GM23338 (cell line): ENCODE measurements at regions not wholly inside any gene's neighbourhood (a gene's known extent, or its start where the extent isn't known, plus 50 kb on each side); places are given as distances from the start of the nearest gene placed in this dataset.

ENCODE experiments used
- ATAC-seq: fragments of 200-7000 bp; cut with Tn5 transposase; 3 replicates; pipeline ENCODE4 v1.9.1; 2020
- DNase-seq: peaks from one replicate; pipeline ENCODE4 v3.0.0-alpha.2; 2015; ENCODE audit warnings: low spot score
- H2AFZ ChIP-seq: fragments of 200-600 bp; sonication (generic); 2 replicates; pipeline ENCODE4 v1.8.0; 2016; ENCODE audit warnings: antibody characterized with exemption, mild to moderate bottlenecking, moderate library complexity
- H3F3A ChIP-seq: fragments of 200-600 bp; sonication (generic); replicated peaks from 2 replicates; pipeline ENCODE4 v1.8.0; 2017; ENCODE audit warnings: antibody characterized with exemption, mixed run types, low read depth
- H3K27ac ChIP-seq: fragments of 200-600 bp; sonication (generic); 2 replicates; pipeline ENCODE4 v1.6.1; 2016; ENCODE audit warnings: low read depth
- H3K27me3 ChIP-seq: fragments of 200-600 bp; sonication (generic); 2 replicates; pipeline ENCODE4 v1.8.0; 2016; ENCODE audit warnings: mild to moderate bottlenecking, mixed run types, moderate library complexity; ENCODE audit not compliant: insufficient read depth
- H3K36me3 ChIP-seq: fragments of 200-600 bp; sonication (generic); 2 replicates; pipeline ENCODE4 v1.8.0; 2016; ENCODE audit warnings: mild to moderate bottlenecking; ENCODE audit not compliant: insufficient read depth
- H3K4me1 ChIP-seq: fragments of 200-600 bp; sonication (generic); 2 replicates; pipeline ENCODE4 v1.8.0; 2016; ENCODE audit warnings: mild to moderate bottlenecking, moderate library complexity; ENCODE audit not compliant: insufficient read depth
- H3K4me2 ChIP-seq: fragments of 200-600 bp; sonication (generic); 2 replicates; pipeline ENCODE4 v1.7.1; 2017; ENCODE audit warnings: mixed run types
- H3K4me3 ChIP-seq: fragments of 200-600 bp; sonication (generic); 2 replicates; pipeline ENCODE4 v1.6.1; 2016; ENCODE audit warnings: mixed run types
- H3K79me2 ChIP-seq: fragments of 200-600 bp; sonication (generic); replicated peaks from 2 replicates; pipeline ENCODE4 v1.8.0; 2017; ENCODE audit warnings: mild to moderate bottlenecking; ENCODE audit not compliant: insufficient read depth
- H3K9me2 ChIP-seq: fragments of 200-600 bp; sonication (generic); 2 replicates; pipeline ENCODE4 v1.8.0; 2017; ENCODE audit not compliant: insufficient read depth
- H4K20me1 ChIP-seq: fragments of 200-600 bp; sonication (generic); replicated peaks from 2 replicates; pipeline ENCODE4 v1.8.0; 2017; ENCODE audit warnings: mild to moderate bottlenecking; ENCODE audit not compliant: insufficient read depth
- H3K27ac Mint-ChIP-seq: 2 replicates; pipeline ENCODE4 v1.8.0; 2020; ENCODE audit warnings: inconsistent platforms, mild to moderate bottlenecking, moderate library complexity, mixed read lengths
- H3K27me3 Mint-ChIP-seq: 3 replicates; pipeline ENCODE4 v1.8.0; 2022; ENCODE audit warnings: low read depth, mild to moderate bottlenecking, moderate library complexity, mixed read lengths, inconsistent platforms; ENCODE audit not compliant: insufficient read depth, poor library complexity
- H3K36me3 Mint-ChIP-seq: 3 replicates; pipeline ENCODE4 v1.8.0; 2021; ENCODE audit warnings: low read depth, mild to moderate bottlenecking, inconsistent platforms, moderate library complexity, mixed read lengths
- H3K4me1 Mint-ChIP-seq: 3 replicates; pipeline ENCODE4 v1.8.0; 2020; ENCODE audit warnings: mild to moderate bottlenecking, inconsistent platforms, mixed read lengths
- H3K4me3 Mint-ChIP-seq: 3 replicates; pipeline ENCODE4 v1.8.0; 2021; ENCODE audit warnings: moderate library complexity, mild to moderate bottlenecking, inconsistent platforms, mixed read lengths
- H3K9me3 Mint-ChIP-seq: 3 replicates; pipeline ENCODE4 v1.8.0; 2020; ENCODE audit warnings: moderate library complexity, mild to moderate bottlenecking, inconsistent platforms, mixed read lengths
- ETS1 ChIP-seq: IDR thresholded peaks from 2 replicates; pipeline ENCODE4 v1.6.1; 2016; ENCODE audit warnings: antibody characterized with exemption
- EZH2phosphoT487 ChIP-seq: fragments of 200-600 bp; sonication (generic); IDR thresholded peaks from one replicate; pipeline ENCODE4 v1.8.1; 2018; ENCODE audit warnings: antibody characterized with exemption; ENCODE audit not compliant: unreplicated experiment
- NANOG ChIP-seq: IDR thresholded peaks from 2 replicates; pipeline ENCODE4 v1.6.1; 2016; ENCODE audit warnings: antibody characterized with exemption, borderline replicate concordance
- REST ChIP-seq: IDR thresholded peaks from one replicate; pipeline ENCODE4 v1.6.1; 2018; ENCODE audit warnings: antibody characterized with exemption; ENCODE audit not compliant: unreplicated experiment
- ZNF462 ChIP-seq: fragments of 250-450 bp; sonication (Bioruptor Pico); IDR thresholded peaks from 2 replicates; pipeline ENCODE4 v1.5.0; 2020; ENCODE audit warnings: mild to moderate bottlenecking, moderate library complexity

- TF ChIP-seq ZNF462 (CRISPR knock-in tag): no peak
- TF ChIP-seq NANOG: no peak
- TF ChIP-seq REST: no peak
These were observed 441.7 kb downstream of the ZNF521 start (continued) for GRCh38 chr18:24910221-24910620.

- Histone ChIP-seq H3K9me2 (no peaks in the 10 kb centered on the region), H2AFZ (0 out of 2 replicates have a peak overlapping the region, but pooled peaks have one; percentile 74), H3K36me3 (no peaks in the 10 kb centered on the region; the same call in 1 of the 2 replicates), H3K27me3 (no peaks in the 10 kb centered on the region), H3K4me3 (no peak overlapping the region), H3K4me2 (peak overlapping the region; percentile 26; the same call in 1 of the 2 replicates), H4K20me1 (no peaks in the 10 kb centered on the region), H3K27ac (no peak overlapping the region), H3K4me1 (no peaks in the 10 kb centered on the region), H3F3A (no peaks in the 10 kb centered on the region), H3K79me2 (no peaks in the 10 kb centered on the region)
- H3K9me3 Mint-ChIP-seq: no peaks in the 10 kb centered on the region
- H3K27ac Mint-ChIP-seq: no peak overlapping the region
- peaks cover 6% of the 10 kb centered on the region for H3K27me3 Mint-ChIP-seq
- no peaks in the 10 kb centered on the region for H3K36me3 Mint-ChIP-seq
- TF ChIP-seq ETS1 (no peak), EZH2phosphoT487 (no peak)
- H3K4me3 Mint-ChIP-seq: no peak overlapping the region
- ATAC-seq: no peak
- no peak for DNase-seq
- peaks cover 17% of the 10 kb centered on the region; the same call in 2 of the 3 replicates for H3K4me1 Mint-ChIP-seq
These were observed 438.3 kb downstream of the ZNF521 start for GRCh38 chr18:24913507-24914170.
